ENCODE measurements at regions not wholly inside any gene's neighbourhood (a gene's known extent, or its start where the extent isn't known, plus 50 kb on each side); places are given as distances from the start of the nearest gene placed in this dataset.

DNA sequence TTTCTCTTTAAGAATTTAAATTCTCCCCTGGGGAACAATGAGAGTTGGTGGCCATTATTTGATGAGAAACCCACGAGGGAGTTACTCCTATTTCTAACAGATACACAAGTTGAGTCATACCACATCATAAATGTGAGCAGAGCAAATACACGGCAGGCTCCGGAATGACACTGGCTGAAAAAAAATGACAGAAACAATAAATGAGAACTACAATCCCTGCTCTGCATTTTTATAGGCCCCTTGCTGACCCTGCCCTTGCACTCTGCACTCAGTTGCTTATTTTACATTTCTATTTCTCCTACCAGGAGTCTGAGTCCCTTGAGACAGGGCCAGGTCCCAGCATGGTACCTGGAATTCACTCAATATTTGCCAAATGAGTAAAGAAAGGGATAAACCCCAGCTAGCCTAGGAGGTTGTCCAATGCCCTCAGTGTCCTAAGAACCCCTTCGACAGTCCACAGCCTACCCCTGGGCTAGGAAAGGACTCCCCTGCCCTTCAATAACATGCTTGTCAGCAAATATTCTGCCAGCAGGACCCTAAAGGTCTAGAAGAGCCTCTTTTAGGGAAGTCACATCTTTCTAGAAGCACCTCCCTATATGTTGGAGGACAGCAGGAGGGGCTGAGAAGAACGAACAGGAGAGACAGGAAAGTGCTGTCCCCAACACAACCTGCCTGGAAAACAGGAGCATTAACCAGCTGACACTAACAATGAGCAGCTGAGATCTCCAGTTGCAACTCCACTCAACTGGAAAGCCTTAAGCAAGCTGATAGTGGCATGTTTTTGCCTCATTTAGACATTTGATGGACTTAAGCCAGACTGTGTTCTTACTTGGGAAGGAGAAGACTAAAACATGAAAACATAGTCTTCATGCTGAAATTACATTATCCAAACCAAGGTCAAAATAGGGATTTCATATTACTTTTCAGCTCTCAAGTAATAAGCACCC is 191.2 kb downstream of the ACTL7B start:
- peaks cover 2% of the 10 kb centered on the region for H3K9me3 ChIP-seq (ENCODE audit: insufficient read depth, low read depth, low read length)
- peaks cover 7% of the 10 kb centered on the region for H3K27me3 Mint-ChIP-seq (ENCODE audit: low read depth, unreplicated experiment)
- H3K4me3 Mint-ChIP-seq (ENCODE audit: unreplicated experiment), result no peak overlapping the region
- no peak overlapping the region for H3K27ac Mint-ChIP-seq (ENCODE audit: unreplicated experiment)
- no peak overlapping the region for H3K9ac ChIP-seq (ENCODE audit: low read length)
- H3K36me3 Mint-ChIP-seq (ENCODE audit: low read depth, unreplicated experiment), result peaks cover 1% of the 10 kb centered on the region
- DNase-seq (ENCODE audit: low read depth) (no peak), FAIRE-seq (no peak)
- no peaks in the 10 kb centered on the region for H3K79me2 ChIP-seq (ENCODE audit: insufficient read depth, low read length)
- H3K4me2 ChIP-seq (ENCODE audit: low read length), result no peak overlapping the region
- TF ChIP-seq EZH2 (IDR thresholded peaks at IDR 0.05; ENCODE audit: insufficient read depth, low read length), result no peak
- H3K4me3 ChIP-seq (ENCODE audit: insufficient read depth, low read depth, low read length), result no peak overlapping the region
- no peaks in the 10 kb centered on the region for H3K27me3 ChIP-seq (ENCODE audit: insufficient read depth, low read length)
- H3K9me3 Mint-ChIP-seq (ENCODE audit: unreplicated experiment), result peaks cover 18% of the 10 kb centered on the region
- peaks cover 6% of the 10 kb centered on the region for H3K4me1 ChIP-seq (ENCODE audit: insufficient read depth, low read length)
- H3K27ac ChIP-seq (ENCODE audit: low read depth, low read length), result no peak overlapping the region
- H3K36me3 ChIP-seq (ENCODE audit: insufficient read depth, low read length), result no peaks in the 10 kb centered on the region
- no peak overlapping the region for H2AFZ ChIP-seq (ENCODE audit: low read depth, low read length)
- no peaks in the 10 kb centered on the region for H4K20me1 ChIP-seq (ENCODE audit: insufficient read depth, low read length)
- H3K4me1 Mint-ChIP-seq (ENCODE audit: low read depth, unreplicated experiment), result peaks cover 18% of the 10 kb centered on the region

DNA sequence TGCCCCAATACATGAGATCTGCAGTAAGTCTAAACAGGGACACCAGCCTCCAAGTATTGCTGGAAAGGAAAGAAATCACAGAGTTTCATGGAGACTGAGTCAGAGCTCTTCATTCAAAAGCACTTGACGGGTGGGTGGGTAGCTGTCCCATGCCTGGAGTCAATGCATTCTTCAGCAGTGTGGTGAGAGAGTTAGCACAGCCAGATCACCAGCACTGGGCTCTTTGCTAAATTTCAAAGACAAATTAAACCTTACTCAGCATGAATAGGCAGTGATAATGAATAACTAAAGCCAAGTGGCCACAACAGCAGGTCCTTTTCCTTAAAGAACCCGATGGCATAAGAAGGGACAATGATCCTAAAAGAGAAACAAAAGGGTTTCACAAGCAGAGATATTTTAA is 192.4 kb downstream of the ACTL7B start:
- Histone ChIP-seq H3K36me3 (ENCODE audit: insufficient read depth, low read length) (no peaks in the 10 kb centered on the region), H2AFZ (ENCODE audit: low read depth, low read length) (no peak overlapping the region), H3K4me1 (ENCODE audit: insufficient read depth, low read length) (peaks cover 6% of the 10 kb centered on the region), H4K20me1 (ENCODE audit: insufficient read depth, low read length) (no peaks in the 10 kb centered on the region), H3K9ac (ENCODE audit: low read length) (no peak overlapping the region), H3K4me2 (ENCODE audit: low read length) (no peak overlapping the region), H3K4me3 (ENCODE audit: insufficient read depth, low read depth, low read length) (no peak overlapping the region), H3K27me3 (ENCODE audit: insufficient read depth, low read length) (no peaks in the 10 kb centered on the region), H3K79me2 (ENCODE audit: insufficient read depth, low read length) (no peaks in the 10 kb centered on the region), H3K9me3 (ENCODE audit: insufficient read depth, low read depth, low read length) (peaks cover 5% of the 10 kb centered on the region), H3K27ac (ENCODE audit: low read depth, low read length) (no peak overlapping the region)
- peaks cover 3% of the 10 kb centered on the region for H3K27me3 Mint-ChIP-seq (ENCODE audit: low read depth, unreplicated experiment)
- TF ChIP-seq, protein P1, sequence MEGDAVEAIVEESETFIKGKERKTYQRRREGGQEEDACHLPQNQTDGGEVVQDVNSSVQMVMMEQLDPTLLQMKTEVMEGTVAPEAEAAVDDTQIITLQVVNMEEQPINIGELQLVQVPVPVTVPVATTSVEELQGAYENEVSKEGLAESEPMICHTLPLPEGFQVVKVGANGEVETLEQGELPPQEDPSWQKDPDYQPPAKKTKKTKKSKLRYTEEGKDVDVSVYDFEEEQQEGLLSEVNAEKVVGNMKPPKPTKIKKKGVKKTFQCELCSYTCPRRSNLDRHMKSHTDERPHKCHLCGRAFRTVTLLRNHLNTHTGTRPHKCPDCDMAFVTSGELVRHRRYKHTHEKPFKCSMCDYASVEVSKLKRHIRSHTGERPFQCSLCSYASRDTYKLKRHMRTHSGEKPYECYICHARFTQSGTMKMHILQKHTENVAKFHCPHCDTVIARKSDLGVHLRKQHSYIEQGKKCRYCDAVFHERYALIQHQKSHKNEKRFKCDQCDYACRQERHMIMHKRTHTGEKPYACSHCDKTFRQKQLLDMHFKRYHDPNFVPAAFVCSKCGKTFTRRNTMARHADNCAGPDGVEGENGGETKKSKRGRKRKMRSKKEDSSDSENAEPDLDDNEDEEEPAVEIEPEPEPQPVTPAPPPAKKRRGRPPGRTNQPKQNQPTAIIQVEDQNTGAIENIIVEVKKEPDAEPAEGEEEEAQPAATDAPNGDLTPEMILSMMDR (IDR thresholded peaks at IDR 0.05; ENCODE audit: insufficient read depth, low read depth, low read length), result no peak
- no peak for TF ChIP-seq EZH2 (IDR thresholded peaks at IDR 0.05; ENCODE audit: insufficient read depth, low read length)
- H3K36me3 Mint-ChIP-seq (ENCODE audit: low read depth, unreplicated experiment), result peaks cover 1% of the 10 kb centered on the region
- FAIRE-seq, result no peak
- peaks cover 24% of the 10 kb centered on the region for H3K9me3 Mint-ChIP-seq (ENCODE audit: unreplicated experiment)
- no peak overlapping the region for H3K27ac Mint-ChIP-seq (ENCODE audit: unreplicated experiment)
- peaks cover 12% of the 10 kb centered on the region for H3K4me1 Mint-ChIP-seq (ENCODE audit: low read depth, unreplicated experiment)
- peak; percentile 18 for DNase-seq (ENCODE audit: low read depth)
- H3K4me3 Mint-ChIP-seq (ENCODE audit: unreplicated experiment), result no peak overlapping the region

DNA sequence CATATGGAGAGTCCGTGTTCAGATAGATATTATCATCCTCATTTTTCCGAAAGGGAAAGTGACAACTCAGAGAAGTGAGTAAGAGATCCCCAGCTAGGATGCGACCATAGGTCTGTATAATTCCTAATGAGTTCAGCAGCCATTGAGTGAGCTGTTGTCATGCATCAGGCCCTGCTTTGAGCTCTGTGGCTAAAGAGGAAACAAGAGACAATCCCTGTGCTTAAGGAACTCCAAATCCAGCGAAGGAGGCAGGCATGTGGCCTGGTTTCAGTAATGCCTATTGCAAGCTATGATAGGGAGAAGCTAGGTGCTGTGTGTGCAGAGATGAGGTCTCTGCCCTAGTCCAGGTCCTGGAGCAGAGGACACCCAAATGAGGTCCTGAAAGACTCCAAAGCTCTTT is 192.8 kb downstream of the ACTL7B start:
- Mint-ChIP-seq H3K27me3 (ENCODE audit: low read depth, unreplicated experiment) (peaks cover 2% of the 10 kb centered on the region), H3K36me3 (ENCODE audit: low read depth, unreplicated experiment) (peaks cover 1% of the 10 kb centered on the region), H3K27ac (ENCODE audit: unreplicated experiment) (no peak overlapping the region), H3K9me3 (ENCODE audit: unreplicated experiment) (peaks cover 22% of the 10 kb centered on the region), H3K4me3 (ENCODE audit: unreplicated experiment) (no peak overlapping the region), H3K4me1 (ENCODE audit: low read depth, unreplicated experiment) (peaks cover 12% of the 10 kb centered on the region)
- no peak overlapping the region for H2AFZ ChIP-seq (ENCODE audit: low read depth, low read length)
- no peaks in the 10 kb centered on the region for H3K36me3 ChIP-seq (ENCODE audit: insufficient read depth, low read length)
- H4K20me1 ChIP-seq (ENCODE audit: insufficient read depth, low read length), result no peaks in the 10 kb centered on the region
- no peak overlapping the region for H3K27ac ChIP-seq (ENCODE audit: low read depth, low read length)
- H3K9ac ChIP-seq (ENCODE audit: low read length), result no peak overlapping the region
- FAIRE-seq, result no peak
- no peaks in the 10 kb centered on the region for H3K79me2 ChIP-seq (ENCODE audit: insufficient read depth, low read length)
- TF ChIP-seq, protein P1 (IDR thresholded peaks at IDR 0.05; ENCODE audit: insufficient read depth, low read depth, low read length), result no peak
- no peak for TF ChIP-seq EZH2 (IDR thresholded peaks at IDR 0.05; ENCODE audit: insufficient read depth, low read length)
- H3K27me3 ChIP-seq (ENCODE audit: insufficient read depth, low read length), result no peaks in the 10 kb centered on the region
- H3K4me3 ChIP-seq (ENCODE audit: insufficient read depth, low read depth, low read length), result no peak overlapping the region
- no peak overlapping the region for H3K4me2 ChIP-seq (ENCODE audit: low read length)
- H3K9me3 ChIP-seq (ENCODE audit: insufficient read depth, low read depth, low read length), result peaks cover 5% of the 10 kb centered on the region
- no peak for DNase-seq (ENCODE audit: low read depth)
- H3K4me1 ChIP-seq (ENCODE audit: insufficient read depth, low read length), result peaks cover 6% of the 10 kb centered on the region

All from astrocyte (in vitro differentiated cells and primary cell).